ENCODE measurements at regions not wholly inside any gene's neighbourhood (a gene's known extent, or its start where the extent isn't known, plus 50 kb on each side); places are given as distances from the start of the nearest gene placed in this dataset.

DNA sequence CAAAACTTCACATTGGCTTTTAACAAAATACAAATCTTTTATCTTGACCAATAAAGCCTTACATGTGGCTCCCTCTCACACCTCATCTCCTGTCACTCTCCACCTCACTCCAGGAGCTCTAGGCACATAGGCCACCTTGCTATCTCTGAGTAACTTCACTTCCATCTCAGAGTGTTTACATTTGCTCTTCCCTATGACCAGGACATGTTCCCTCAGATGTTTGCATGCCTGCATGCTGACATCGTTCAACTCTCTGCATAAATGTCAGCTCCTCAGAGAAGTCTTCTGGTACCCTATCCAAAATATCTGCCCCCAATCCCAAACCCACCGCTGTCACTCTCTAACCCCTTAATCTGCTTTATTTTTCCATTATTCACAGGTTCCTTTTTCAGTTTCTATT, 110.9 kb downstream of the TOMM20 start:
- TF ChIP-seq, protein P1, sequence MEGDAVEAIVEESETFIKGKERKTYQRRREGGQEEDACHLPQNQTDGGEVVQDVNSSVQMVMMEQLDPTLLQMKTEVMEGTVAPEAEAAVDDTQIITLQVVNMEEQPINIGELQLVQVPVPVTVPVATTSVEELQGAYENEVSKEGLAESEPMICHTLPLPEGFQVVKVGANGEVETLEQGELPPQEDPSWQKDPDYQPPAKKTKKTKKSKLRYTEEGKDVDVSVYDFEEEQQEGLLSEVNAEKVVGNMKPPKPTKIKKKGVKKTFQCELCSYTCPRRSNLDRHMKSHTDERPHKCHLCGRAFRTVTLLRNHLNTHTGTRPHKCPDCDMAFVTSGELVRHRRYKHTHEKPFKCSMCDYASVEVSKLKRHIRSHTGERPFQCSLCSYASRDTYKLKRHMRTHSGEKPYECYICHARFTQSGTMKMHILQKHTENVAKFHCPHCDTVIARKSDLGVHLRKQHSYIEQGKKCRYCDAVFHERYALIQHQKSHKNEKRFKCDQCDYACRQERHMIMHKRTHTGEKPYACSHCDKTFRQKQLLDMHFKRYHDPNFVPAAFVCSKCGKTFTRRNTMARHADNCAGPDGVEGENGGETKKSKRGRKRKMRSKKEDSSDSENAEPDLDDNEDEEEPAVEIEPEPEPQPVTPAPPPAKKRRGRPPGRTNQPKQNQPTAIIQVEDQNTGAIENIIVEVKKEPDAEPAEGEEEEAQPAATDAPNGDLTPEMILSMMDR (IDR thresholded peaks at IDR 0.05; ENCODE audit: insufficient read depth, low read length) = no peak
- TF ChIP-seq, protein P2, sequence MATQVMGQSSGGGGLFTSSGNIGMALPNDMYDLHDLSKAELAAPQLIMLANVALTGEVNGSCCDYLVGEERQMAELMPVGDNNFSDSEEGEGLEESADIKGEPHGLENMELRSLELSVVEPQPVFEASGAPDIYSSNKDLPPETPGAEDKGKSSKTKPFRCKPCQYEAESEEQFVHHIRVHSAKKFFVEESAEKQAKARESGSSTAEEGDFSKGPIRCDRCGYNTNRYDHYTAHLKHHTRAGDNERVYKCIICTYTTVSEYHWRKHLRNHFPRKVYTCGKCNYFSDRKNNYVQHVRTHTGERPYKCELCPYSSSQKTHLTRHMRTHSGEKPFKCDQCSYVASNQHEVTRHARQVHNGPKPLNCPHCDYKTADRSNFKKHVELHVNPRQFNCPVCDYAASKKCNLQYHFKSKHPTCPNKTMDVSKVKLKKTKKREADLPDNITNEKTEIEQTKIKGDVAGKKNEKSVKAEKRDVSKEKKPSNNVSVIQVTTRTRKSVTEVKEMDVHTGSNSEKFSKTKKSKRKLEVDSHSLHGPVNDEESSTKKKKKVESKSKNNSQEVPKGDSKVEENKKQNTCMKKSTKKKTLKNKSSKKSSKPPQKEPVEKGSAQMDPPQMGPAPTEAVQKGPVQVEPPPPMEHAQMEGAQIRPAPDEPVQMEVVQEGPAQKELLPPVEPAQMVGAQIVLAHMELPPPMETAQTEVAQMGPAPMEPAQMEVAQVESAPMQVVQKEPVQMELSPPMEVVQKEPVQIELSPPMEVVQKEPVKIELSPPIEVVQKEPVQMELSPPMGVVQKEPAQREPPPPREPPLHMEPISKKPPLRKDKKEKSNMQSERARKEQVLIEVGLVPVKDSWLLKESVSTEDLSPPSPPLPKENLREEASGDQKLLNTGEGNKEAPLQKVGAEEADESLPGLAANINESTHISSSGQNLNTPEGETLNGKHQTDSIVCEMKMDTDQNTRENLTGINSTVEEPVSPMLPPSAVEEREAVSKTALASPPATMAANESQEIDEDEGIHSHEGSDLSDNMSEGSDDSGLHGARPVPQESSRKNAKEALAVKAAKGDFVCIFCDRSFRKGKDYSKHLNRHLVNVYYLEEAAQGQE (IDR thresholded peaks at IDR 0.05; ENCODE audit: insufficient replicate concordance, low read depth) = no peak
- TF ChIP-seq GABPA (IDR thresholded peaks at IDR 0.05; ENCODE audit: low read depth) (no peak), POLR2AphosphoS5 (IDR thresholded peaks at IDR 0.05; ENCODE audit: low read depth) (no peak)

All from HL-60 (cell line).